ENCODE measurements at regions not wholly inside any gene's neighbourhood (a gene's known extent, or its start where the extent isn't known, plus 50 kb on each side); places are given as distances from the start of the nearest gene placed in this dataset.
A peak's percentile ranks its signal among the peaks of the same experiment; 100 is the strongest.
"Not testable (repeated sequence)": the region's sequence is repeated elsewhere in the genome, so short reads cannot be mapped to it uniquely, and the experiment has no call there.

DNA sequence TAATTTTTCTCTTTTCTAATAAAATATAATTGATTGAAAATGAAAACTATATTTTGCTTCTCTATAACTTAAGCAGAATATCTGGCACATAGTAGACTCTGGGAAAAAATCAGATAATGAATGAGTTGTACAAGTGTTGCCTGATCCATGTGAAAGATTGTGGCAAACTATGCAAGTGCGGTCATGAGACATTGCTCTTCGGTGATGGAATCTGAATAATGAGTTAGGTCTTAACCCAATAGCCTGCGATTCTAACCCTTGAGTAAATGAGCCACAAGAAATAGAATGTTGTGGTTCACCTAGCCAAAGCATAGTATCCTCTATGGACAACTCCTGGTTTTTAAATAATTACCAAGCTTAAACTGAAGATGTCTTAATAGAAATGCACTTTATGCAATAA, 333.7 kb upstream of the LUZP2 start:
- TF ChIP-seq, protein P1, sequence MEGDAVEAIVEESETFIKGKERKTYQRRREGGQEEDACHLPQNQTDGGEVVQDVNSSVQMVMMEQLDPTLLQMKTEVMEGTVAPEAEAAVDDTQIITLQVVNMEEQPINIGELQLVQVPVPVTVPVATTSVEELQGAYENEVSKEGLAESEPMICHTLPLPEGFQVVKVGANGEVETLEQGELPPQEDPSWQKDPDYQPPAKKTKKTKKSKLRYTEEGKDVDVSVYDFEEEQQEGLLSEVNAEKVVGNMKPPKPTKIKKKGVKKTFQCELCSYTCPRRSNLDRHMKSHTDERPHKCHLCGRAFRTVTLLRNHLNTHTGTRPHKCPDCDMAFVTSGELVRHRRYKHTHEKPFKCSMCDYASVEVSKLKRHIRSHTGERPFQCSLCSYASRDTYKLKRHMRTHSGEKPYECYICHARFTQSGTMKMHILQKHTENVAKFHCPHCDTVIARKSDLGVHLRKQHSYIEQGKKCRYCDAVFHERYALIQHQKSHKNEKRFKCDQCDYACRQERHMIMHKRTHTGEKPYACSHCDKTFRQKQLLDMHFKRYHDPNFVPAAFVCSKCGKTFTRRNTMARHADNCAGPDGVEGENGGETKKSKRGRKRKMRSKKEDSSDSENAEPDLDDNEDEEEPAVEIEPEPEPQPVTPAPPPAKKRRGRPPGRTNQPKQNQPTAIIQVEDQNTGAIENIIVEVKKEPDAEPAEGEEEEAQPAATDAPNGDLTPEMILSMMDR (IDR thresholded peaks at IDR 0.05; ENCODE audit: low read depth, low read length, missing control alignments): no peak
- no peak overlapping the region for H3K4me3 ChIP-seq (replicated peaks; ENCODE audit: low read depth, low read length)
- DNase-seq (ENCODE audit: extremely low read depth, low read depth): no peak

DNA sequence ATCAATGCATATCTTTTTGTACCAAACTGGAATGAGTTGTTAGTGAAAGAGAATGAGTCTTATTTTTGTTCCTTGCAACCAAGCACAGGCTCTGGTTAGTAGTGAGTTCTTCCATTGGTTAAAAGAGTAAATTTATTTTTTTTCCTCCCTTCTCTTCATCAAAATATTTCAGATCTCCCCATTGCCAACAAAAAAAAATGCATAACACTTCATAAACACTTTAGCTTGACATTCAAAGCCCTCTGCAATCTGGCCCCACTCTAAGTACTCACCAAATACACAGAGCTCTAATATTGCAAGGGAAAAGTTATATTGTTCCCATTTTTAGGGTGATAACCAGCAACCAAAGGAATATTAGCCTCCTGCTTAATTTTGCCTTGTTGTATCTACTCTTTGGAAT, 333.0 kb upstream of the LUZP2 start:
- H3K4me3 ChIP-seq (replicated peaks; ENCODE audit: low read depth, low read length): no peak overlapping the region
- TF ChIP-seq, protein P1 (IDR thresholded peaks at IDR 0.05; ENCODE audit: low read depth, low read length, missing control alignments): no peak
- DNase-seq (ENCODE audit: extremely low read depth, low read depth): no peak

DNA sequence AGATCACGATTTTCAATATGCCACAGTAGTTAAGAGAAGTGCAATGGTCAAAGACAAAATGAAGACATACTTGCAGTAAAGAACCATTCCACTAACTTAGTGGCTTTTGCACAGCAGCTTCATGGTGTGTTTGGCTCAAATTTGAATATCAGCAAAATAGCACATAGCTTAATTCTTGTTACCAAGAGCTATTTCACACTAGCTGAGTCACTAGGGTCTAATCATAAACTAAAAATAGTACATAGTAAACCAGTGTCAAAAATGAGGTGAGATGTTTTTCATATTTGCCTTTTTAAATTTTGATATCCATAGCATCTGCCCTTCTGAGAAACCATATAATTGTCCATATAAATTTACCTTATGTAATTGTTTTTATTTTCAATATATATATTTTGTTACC, 325.0 kb upstream of the LUZP2 start:
- DNase-seq (ENCODE audit: extremely low read depth, low read depth): no peak
- no peak overlapping the region for H3K4me3 ChIP-seq (replicated peaks; ENCODE audit: low read depth, low read length)
- TF ChIP-seq, protein P1 (IDR thresholded peaks at IDR 0.05; ENCODE audit: low read depth, low read length, missing control alignments): no peak

DNA sequence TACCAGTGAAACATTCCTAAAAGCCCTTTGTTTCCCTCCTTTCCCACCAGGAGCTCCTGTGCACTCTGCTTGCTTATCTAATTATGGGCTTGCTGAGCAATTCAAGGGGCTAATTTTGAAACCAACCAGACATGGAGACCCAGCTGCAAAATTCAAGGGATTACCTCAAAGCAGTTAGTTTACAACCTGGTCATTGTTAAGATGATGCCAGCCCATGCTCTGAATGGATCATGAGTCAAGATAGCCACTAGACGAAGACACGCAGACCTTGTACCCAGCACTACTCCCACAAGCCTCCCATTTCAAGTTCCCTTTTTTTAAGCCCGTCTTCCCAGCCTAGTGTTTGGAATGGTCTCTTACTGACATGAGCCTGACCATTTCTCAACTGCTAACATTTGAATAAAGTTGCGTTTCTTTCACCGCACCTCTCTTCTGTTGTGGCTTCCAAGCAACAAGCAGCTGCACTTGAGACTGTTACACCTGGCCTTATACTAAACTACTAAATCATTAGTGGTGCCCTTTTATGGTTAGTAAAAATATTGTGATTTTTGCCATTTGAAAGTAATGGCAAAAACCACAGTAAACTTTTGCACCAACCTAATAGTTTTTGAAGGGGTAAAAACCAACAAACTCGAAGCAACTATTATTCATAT, 315.3 kb upstream of the LUZP2 start:
- DNase-seq (ENCODE audit: extremely low read depth, low read depth): no peak
- TF ChIP-seq, protein P1 (IDR thresholded peaks at IDR 0.05; ENCODE audit: low read depth, low read length, missing control alignments): no peak
- no peak overlapping the region for H3K4me3 ChIP-seq (replicated peaks; ENCODE audit: low read depth, low read length)

DNA sequence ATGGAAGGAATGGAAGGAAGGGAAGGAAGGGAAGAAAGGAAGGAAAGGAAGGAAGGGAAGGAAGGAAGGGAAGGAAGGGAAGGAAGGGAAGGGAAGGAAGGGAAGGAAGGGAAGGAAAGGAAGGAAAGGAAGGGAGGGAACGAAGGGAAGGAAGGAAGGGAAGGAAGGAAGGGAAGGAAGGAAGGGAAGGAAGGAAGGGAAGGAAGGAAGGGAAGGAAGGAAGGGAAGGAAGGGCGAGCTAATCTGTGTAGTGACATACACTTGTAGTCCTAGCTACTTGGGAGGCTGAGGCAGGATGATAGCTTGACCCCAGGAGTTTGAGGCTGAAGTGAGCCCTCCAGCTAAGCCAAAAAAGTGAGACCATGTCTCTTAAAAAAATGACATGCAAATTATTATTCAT, 311.3 kb upstream of the LUZP2 start:
- not testable (repeated sequence) for H3K4me3 ChIP-seq (replicated peaks; ENCODE audit: low read depth, low read length); DNase-seq (ENCODE audit: extremely low read depth, low read depth)

DNA sequence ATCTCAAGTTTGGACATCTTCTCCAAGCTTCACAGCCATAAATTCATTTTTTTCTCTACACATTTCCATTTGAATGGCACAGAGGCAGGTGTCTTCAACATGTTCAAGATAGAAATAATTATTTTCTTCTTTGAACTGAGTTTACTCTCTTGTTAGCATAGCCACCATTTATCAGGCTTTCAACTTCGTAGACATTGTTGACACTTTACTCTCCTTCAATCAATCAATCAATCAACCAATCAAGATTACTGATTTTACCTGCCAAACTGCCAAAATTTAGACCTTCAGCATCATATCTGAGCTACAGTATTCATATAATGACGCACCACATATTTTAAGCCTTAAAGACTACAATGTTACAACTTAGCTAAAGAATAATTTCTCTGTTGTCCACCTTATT, 300.1 kb upstream of the LUZP2 start:
- no peak overlapping the region for H3K4me3 ChIP-seq (replicated peaks; ENCODE audit: low read depth, low read length)
- no peak for DNase-seq (ENCODE audit: extremely low read depth, low read depth)
- TF ChIP-seq, protein P1 (IDR thresholded peaks at IDR 0.05; ENCODE audit: low read depth, low read length, missing control alignments): no peak

DNA sequence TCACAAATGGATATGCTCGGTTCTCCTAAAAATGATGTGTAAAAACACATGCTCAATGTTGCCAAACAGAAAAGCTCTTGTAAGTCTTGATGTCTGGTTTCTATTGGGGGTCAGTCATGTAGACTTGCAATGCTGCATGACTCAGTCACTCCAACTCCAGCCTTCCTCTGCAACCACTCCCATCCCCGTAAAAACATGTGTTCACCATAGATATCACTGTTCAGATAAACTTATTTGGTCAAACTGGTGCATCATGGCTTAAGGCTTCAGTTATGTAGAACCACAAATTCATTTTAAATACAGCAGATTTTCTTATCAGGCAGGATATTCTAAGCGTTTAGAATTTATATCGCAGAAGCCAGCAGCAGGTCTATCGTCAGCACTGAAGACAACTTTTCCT, 298.4 kb upstream of the LUZP2 start:
- TF ChIP-seq, protein P1 (IDR thresholded peaks at IDR 0.05; ENCODE audit: low read depth, low read length, missing control alignments): no peak

More for the DNA sequence above, 298.4 kb upstream of the LUZP2 start:
- H3K4me3 ChIP-seq (replicated peaks; ENCODE audit: low read depth, low read length): no peak overlapping the region
- peak; percentile 2 for DNase-seq (ENCODE audit: extremely low read depth, low read depth)

All from HFF-Myc (cell line).